ENCODE measurements at regions not wholly inside any gene's neighbourhood (a gene's known extent, or its start where the extent isn't known, plus 50 kb on each side); places are given as distances from the start of the nearest gene placed in this dataset.
A peak's percentile ranks its signal among the peaks of the same experiment; 100 is the strongest.
"Not testable (repeated sequence)": the region's sequence is repeated elsewhere in the genome, so short reads cannot be mapped to it uniquely, and the experiment has no call there.

- no peak for DNase-seq (ENCODE audit: low spot score)
Measured at GRCh38 chr4:86481440-86481839, 112.7 kb upstream of the PTPN13 start.

- DNase-seq (ENCODE audit: low spot score): no peak
Measured at GRCh38 chr4:86482306-86483172, 111.6 kb upstream of the PTPN13 start.

DNA sequence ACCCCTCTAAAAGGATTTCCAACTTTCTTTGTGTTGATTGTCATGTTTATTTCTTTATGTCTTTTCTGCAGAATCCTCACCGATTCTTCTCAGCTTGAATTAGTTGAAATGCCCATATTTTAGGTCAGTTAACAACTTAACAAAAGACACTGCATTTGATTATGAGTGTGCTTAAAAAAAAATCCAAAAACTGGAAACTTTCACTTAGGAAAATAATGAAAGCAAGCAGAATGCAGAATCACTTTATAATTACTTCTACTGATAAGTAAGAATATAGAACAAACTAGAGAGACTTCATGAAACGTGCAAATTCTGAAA is 111.0 kb upstream of the PTPN13 start:
- DNase-seq (ENCODE audit: low spot score): no peak

GRCh38 chr4:86483773-86484172 is 110.3 kb upstream of the PTPN13 start:
- no peak for DNase-seq (ENCODE audit: low spot score)

DNA sequence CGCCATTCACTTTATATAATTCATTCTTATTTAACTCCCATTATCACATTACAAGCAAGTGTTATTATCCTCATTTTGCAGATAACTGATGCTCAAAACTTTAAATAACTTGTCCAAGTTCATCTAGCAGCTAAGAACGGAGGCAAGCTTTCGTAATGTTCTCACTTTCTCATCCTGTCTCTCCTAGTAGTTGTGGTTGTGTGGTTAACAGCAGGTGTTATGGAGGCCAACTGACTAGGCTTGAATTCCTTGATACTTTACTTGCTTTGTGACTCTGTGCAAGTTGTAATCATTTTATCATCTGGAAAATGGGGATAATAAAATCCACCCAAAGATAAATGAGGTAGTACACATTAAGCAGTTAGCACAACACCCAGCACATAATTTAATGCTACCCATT is 109.9 kb upstream of the PTPN13 start:
- no peak for DNase-seq (ENCODE audit: low spot score)

DNA sequence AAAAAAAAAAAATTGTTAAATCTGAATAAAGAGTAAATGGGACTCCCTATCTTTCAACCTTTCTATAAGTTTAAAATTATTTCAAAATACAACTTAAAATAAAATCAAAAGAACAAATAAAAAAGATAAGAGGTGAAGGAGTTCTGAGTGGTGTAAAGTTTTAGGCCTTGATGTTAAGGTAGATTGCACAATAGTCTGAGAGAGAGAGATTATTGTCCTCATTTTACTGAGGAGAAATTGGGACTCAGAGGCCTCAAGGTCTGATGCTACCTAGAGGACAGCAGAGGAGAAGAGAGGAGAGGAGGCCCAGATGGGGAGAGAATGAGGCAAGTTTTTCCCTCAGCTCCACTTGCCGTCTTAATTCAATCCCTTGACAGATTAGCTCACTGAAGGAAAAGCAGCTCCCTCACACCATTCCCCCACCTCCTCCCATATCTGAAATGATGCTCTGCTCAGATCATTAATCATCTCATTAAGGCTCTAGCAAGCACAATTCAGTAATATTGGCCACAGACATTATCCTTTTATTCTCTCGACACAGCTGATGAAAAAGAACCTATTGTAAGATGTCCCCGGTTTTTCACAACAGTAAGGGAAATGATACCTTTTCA is 106.3 kb upstream of the PTPN13 start:
- no peak for DNase-seq (ENCODE audit: low spot score)

DNA sequence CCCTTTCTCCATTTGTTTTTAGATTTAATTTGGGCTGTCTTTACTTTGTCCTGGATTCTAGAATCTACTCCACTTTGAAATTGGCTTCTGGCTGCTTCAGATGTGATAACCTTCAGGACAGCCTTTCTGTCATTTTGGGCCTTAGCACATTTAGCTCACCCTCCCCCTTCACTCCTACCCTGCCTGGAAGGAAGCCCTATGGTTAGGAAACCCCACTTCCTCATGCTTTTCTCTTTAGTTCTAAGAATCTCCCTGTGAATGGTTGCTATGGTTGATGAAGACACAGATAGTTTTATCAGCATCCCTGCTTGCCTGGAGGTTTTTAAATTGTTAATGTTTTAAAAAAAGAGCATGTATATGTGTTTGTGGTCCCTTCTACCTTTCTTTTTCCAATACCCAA is 100.7 kb upstream of the PTPN13 start:
- DNase-seq (ENCODE audit: low spot score): no peak

GRCh38 chr4:86496094-86497080 is 97.7 kb upstream of the PTPN13 start:
- DNase-seq (ENCODE audit: low spot score): peak; percentile 40

DNA sequence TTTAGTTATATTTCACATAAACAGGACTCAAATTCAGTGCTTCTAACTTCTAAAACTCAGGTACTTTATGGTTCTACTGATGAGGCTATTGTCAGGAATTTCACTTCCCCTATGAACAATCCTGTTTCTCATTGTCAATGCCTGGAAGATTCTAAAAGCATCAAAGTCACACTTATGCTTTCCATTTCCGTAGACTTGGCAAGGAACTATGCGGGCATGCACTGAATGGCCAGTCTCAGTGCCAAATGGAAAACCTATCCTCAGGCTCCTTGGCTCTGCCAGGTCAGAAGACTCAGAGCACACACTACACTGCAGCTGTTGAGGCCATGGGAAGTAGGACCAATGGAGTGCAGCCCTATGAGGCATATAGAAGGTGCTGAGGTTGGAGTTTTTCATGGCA is 97.0 kb upstream of the PTPN13 start:
- DNase-seq (ENCODE audit: low spot score): no peak

DNA sequence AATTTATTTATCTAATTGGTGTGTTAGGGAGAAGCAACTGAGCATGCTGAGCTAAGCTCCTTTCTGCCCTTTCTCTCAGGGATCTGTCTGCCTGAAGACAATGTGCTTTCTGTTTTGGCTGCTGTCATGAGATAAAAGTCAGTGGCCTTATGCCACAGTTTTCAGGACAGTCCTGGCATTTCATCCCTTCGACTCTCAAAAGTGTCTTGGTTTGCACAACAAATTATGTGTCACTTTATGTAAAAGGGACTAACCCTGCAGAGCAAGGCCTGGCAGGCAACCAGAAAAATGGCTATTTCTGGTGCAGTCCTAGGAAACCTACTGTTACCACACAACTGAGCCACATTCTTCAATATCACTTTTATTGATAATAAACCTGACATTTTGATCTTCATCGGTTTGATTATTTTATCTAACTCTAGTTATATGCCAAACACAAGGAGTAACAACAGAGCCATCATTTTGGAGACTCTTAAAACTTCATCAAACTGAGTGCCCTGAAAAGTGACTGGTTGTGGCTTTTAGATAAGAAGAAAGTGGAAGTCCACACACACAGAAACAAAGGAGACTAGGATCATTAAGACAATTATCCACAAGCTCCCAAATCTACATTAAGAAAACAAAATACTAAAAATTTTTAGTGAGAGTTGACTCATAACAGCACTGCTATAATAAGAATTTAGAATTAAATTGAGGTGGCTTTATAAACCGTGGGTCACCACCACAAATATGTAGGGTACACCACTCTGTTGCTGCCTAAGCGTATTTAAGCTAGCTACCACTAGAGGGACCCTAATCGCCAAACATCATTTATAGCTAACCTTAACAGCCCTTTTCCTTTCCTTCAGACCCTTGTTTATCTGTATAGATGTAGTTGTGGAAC is 95.9 kb upstream of the PTPN13 start:
- DNase-seq (ENCODE audit: low spot score): peak; percentile 57

DNA sequence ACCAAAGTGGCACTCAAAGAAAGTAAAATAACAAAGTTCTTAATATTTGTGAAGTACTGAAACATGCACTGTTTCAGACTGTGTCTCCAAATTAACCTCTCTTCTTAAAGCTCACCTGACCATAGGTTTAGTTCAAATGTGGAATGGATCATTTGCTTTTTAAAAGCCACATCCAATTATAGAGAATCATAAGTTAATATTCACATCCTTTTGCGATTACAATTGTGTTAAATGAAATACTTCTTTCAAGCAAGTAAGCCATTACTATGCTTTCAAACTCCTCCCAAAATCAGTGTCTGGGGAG is 95.3 kb upstream of the PTPN13 start:
- no peak for DNase-seq (ENCODE audit: low spot score)

- no peak for DNase-seq (ENCODE audit: low spot score)
Measured at GRCh38 chr4:86500527-86500926, 93.6 kb upstream of the PTPN13 start.

GRCh38 chr4:86502081-86502480 is 92.0 kb upstream of the PTPN13 start:
- DNase-seq (ENCODE audit: low spot score): no peak

- no peak for DNase-seq (ENCODE audit: low spot score)
Measured at GRCh38 chr4:86506591-86506990, 87.5 kb upstream of the PTPN13 start.

DNA sequence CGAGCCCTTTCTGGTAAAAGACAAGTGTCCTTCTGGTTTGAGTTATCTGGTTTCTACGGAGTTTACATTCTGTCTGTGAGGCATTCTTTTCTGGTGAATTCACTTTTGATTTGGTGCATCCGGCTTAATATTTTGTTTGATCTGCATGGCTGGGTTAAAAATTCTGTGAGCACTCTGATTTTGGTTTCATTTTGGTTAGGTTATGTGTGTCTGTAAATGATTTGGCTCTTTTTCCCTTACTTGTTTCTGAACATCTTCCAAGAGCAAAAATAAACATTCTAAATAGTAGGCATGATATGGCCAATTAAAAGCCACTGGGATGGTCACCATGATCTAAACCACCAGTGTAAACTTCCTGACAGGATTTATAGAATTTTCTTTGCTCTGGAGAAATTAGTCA is 85.7 kb upstream of the PTPN13 start:
- DNase-seq (ENCODE audit: low spot score): peak; percentile 26

GRCh38 chr4:86511590-86511989 is 82.5 kb upstream of the PTPN13 start:
- DNase-seq (ENCODE audit: low spot score): no peak

DNA sequence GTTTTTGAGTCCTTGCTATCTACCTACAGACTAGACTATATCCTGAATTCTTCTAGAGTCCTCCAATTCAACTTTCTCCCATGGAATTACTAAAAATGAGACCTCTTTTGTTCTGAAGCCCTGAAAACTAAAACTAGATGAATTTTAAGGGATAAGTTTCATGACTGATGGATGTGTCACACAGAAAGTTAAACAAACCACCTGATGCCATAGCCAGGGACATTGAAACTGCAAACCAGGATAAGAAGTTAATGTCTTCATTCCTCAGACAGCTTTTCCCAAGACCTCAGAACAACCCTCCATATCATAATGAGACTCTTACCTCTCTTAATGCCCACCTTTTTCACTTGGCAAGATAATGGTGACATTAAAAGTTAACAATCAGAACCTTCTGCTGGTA is 81.5 kb upstream of the PTPN13 start:
- DNase-seq (ENCODE audit: low spot score): no peak

DNA sequence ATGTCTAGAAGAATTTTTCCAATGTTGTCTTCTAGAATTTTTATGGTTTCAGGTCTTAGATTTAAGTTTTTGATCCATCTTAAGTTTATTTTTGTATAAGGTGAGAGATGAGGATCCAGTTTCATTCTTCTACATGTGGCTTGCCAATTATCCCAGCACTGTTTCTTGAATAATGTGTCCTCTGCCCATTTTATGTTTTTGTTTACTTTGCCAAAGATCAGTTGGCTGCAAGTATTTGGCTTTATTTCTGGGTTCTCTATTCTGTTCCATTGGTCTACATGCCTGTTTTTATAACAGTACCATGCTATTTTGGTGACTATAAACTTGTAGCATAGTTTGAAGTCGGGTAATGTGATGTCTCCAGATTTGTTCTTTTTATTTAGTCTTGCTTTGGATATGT is 78.2 kb upstream of the PTPN13 start:
- not testable (repeated sequence) for DNase-seq (ENCODE audit: low spot score)

- DNase-seq (ENCODE audit: low spot score): no peak
Measured at GRCh38 chr4:86521373-86521969, 72.6 kb upstream of the PTPN13 start.

GRCh38 chr4:86522349-86522748 is 71.8 kb upstream of the PTPN13 start:
- no peak for DNase-seq (ENCODE audit: low spot score)

- DNase-seq (ENCODE audit: low spot score): no peak
Measured at GRCh38 chr4:86523333-86523732, 70.8 kb upstream of the PTPN13 start.
